ENCODE measurements at regions not wholly inside any gene's neighbourhood (a gene's known extent, or its start where the extent isn't known, plus 50 kb on each side); places are given as distances from the start of the nearest gene placed in this dataset.

GRCh38 chr2:239466061-239466754 lies 65.4 kb upstream of the HDAC4 start (continued):
- TF ChIP-seq, protein P1, sequence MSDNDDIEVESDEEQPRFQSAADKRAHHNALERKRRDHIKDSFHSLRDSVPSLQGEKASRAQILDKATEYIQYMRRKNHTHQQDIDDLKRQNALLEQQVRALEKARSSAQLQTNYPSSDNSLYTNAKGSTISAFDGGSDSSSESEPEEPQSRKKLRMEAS (IDR thresholded peaks at IDR 0.05): no peak

DNA sequence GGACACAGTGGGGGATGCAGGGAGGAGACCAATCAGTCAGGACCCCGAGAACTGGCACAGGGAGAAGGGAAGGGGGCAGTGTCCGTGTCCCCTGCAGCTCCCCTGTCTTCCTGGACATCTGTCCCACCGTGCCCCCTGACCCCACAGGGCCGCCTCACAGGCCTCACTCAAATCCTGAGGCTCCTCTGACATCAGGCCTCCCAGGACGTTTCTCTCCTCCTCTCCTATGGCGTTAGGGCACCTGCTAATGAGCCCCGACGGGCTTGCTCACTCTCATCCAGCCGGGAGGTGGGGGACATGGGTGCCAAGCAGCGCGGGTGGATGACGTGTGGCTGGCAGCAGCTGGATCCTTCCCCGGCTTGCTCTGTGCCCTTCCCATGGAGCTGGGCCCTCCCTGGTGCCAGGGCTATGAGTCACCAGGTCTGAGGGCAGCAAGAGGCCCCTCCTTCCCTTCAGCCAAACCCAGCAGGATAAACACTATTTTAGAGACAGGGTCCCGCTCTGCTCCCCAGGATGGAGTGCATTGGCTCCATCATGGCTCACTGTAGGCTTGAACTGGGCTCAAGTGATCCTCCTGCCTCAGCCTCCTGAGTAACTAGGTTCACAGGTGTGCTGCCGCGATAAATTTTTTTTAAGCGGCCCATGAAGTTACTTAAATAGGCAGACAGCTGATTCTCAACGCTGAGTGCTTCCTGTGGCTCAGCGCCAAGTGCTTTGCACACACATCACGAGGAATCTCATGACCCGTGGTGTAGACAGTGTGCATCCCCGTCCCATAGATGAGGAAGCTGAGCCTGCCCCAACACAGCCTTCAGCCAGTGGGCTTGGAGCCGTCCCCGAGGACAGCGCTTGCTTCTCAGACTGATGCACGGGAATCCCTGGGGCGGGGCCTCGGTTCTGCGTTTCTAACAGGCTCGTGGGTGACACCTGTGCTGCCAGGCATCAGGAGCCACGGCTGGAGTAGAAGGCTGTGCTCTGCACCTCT lies 64.5 kb upstream of the HDAC4 start:
- Histone ChIP-seq H3K9ac (ENCODE audit: low read depth in 1 of 2, low read length in 2 of 2) (no peak overlapping the region), H3K27ac (ENCODE audit: low read depth in 1 of 2, low read length in 2 of 2) (no peak overlapping the region), H3K4me1 (ENCODE audit: control insufficient read depth in 4 of 4, insufficient read depth in 4 of 4, low read length in 3 of 4) (no peaks in the 10 kb centered on the region), H3K4me3 (ENCODE audit: low read depth in 1 of 3, low read length in 3 of 3) (no peak overlapping the region), H3K36me3 (ENCODE audit: control insufficient read depth in 4 of 4, insufficient read depth in 3 of 4, low read depth in 1 of 4, low read length in 3 of 4) (no peaks in the 10 kb centered on the region), H3K27me3 (ENCODE audit: control insufficient read depth in 4 of 4, insufficient read depth in 4 of 4, low read length in 3 of 4) (no peaks in the 10 kb centered on the region), H3K9me3 (ENCODE audit: control insufficient read depth in 4 of 4, low read length in 3 of 4) (peaks cover 0 to 2% (median 0%) of the 10 kb centered on the region in 4 donors)
- DNase-seq (ENCODE audit: low spot score): no peak
- TF ChIP-seq GABPA (IDR thresholded peaks at IDR 0.05 in 1 of 2, conservative IDR thresholded peaks at IDR 0.05 in 1 of 2) (no peak), FOXA2 (IDR thresholded peaks at IDR 0.05) (no peak), JUND (IDR thresholded peaks at IDR 0.05) (no peak), TAF1 (conservative IDR thresholded peaks at IDR 0.05) (no peak)
- TF ChIP-seq, protein P2, sequence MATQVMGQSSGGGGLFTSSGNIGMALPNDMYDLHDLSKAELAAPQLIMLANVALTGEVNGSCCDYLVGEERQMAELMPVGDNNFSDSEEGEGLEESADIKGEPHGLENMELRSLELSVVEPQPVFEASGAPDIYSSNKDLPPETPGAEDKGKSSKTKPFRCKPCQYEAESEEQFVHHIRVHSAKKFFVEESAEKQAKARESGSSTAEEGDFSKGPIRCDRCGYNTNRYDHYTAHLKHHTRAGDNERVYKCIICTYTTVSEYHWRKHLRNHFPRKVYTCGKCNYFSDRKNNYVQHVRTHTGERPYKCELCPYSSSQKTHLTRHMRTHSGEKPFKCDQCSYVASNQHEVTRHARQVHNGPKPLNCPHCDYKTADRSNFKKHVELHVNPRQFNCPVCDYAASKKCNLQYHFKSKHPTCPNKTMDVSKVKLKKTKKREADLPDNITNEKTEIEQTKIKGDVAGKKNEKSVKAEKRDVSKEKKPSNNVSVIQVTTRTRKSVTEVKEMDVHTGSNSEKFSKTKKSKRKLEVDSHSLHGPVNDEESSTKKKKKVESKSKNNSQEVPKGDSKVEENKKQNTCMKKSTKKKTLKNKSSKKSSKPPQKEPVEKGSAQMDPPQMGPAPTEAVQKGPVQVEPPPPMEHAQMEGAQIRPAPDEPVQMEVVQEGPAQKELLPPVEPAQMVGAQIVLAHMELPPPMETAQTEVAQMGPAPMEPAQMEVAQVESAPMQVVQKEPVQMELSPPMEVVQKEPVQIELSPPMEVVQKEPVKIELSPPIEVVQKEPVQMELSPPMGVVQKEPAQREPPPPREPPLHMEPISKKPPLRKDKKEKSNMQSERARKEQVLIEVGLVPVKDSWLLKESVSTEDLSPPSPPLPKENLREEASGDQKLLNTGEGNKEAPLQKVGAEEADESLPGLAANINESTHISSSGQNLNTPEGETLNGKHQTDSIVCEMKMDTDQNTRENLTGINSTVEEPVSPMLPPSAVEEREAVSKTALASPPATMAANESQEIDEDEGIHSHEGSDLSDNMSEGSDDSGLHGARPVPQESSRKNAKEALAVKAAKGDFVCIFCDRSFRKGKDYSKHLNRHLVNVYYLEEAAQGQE (IDR thresholded peaks at IDR 0.05): no peak
- TF ChIP-seq, protein P1 (IDR thresholded peaks at IDR 0.05): no peak
- TF ChIP-seq, protein P3, sequence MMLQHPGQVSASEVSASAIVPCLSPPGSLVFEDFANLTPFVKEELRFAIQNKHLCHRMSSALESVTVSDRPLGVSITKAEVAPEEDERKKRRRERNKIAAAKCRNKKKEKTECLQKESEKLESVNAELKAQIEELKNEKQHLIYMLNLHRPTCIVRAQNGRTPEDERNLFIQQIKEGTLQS (IDR thresholded peaks at IDR 0.05): no peak
- WGBS: 77% methylated on average over 31 of the region's 31 CpGs

GRCh38 chr2:239464166-239465016 lies 63.6 kb upstream of the HDAC4 start:
- Histone ChIP-seq H3K27ac (ENCODE audit: low read depth in 1 of 2, low read length in 2 of 2) (no peak overlapping the region), H3K9me3 (ENCODE audit: control insufficient read depth in 4 of 4, low read length in 3 of 4) (peaks cover 0 to 2% (median 0%) of the 10 kb centered on the region in 4 donors), H3K4me1 (ENCODE audit: control insufficient read depth in 4 of 4, insufficient read depth in 4 of 4, low read length in 3 of 4) (no peaks in the 10 kb centered on the region), H3K4me3 (ENCODE audit: low read depth in 1 of 3, low read length in 3 of 3) (no peak overlapping the region), H3K27me3 (ENCODE audit: control insufficient read depth in 4 of 4, insufficient read depth in 4 of 4, low read length in 3 of 4) (no peaks in the 10 kb centered on the region), H3K9ac (ENCODE audit: low read depth in 1 of 2, low read length in 2 of 2) (no peak overlapping the region), H3K36me3 (ENCODE audit: control insufficient read depth in 4 of 4, insufficient read depth in 3 of 4, low read depth in 1 of 4, low read length in 3 of 4) (no peaks in the 10 kb centered on the region)
- TF ChIP-seq ZBTB33 (IDR thresholded peaks at IDR 0.05) (no peak), JUND (IDR thresholded peaks at IDR 0.05) (no peak), RAD21 (IDR thresholded peaks at IDR 0.05) (no peak)
- TF ChIP-seq, protein P1 (IDR thresholded peaks at IDR 0.05): no peak
- no peak for DNase-seq (ENCODE audit: low spot score)
- 92% methylated on average over 21 of the region's 21 CpGs for WGBS

Data from liver (tissue), 7 donors.